HG03342 (cell line): ENCODE measurements at regions not wholly inside any gene's neighbourhood (a gene's known extent, or its start where the extent isn't known, plus 50 kb on each side); places are given as distances from the start of the nearest gene placed in this dataset.

ENCODE experiments used
- ATAC-seq: cut with Tn5 transposase; IDR thresholded peaks from one replicate; pipeline ENCODE4 v1.9.1; 2021; ENCODE audit warnings: mild to moderate bottlenecking, moderate library complexity; ENCODE audit not compliant: unreplicated experiment

- ATAC-seq, result no peak
These were observed 409.4 kb downstream of the MED10 start for GRCh38 chr5:5968981-5969380.

DNA sequence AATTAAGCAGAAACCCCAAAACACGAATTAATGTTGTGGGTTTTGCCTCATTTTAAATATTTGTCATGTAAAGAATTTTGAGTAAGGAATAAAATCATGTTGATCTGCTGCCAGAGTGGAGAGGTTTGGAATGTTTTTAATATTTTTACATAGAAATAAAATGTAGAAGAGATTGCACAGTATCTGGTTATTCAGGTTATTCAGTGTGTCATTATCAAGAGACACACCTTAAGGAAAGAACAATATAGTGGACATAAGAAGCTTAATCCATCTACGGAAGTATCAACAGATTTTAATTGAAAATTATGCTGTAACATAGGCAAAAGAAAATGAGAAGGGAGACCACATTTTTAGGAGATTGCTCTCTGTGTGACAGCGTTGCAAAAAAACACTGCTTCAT is 410.4 kb downstream of the MED10 start:
- no peak for ATAC-seq

- ATAC-seq, result no peak
These were observed 411.0 kb downstream of the MED10 start for GRCh38 chr5:5967373-5967772.

GRCh38 chr5:5965132-5965531 is 413.2 kb downstream of the MED10 start:
- ATAC-seq, result no peak

- ATAC-seq, result no peak
These were observed 414.0 kb downstream of the MED10 start for GRCh38 chr5:5964347-5964746.

DNA sequence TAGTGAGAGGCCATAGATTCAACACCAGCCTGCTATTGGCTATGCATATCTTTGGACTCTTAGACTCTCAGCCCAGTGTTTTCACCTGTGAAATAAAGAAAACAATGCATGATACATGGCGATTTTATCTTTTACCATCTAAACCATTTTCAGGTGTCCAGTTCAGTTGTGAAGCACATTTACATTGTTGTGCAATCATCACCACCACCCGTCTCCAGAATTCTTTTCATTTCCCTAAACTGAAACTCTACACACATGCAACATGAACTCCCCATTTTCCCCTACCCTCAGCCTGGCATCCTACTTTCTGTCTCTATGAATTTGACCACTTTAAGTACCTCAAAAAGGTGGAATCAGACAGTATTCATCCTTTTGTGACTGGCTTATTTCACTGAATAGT is 420.6 kb downstream of the MED10 start:
- no peak for ATAC-seq

DNA sequence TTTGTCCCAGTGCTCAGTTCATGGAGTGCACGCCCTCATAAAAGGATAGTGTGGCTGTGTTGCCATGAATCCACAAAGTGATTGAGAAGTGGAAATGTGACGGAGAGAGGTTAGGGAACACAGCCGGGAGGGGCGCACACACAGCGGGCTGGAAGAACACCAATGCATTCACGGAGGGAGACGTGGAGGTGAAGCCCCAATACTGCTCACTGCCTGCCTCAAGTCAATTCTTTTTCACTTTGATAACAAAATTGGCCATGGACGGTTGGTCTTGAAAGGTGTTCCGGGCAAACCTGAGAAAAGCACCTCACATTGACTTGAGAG is 424.1 kb downstream of the MED10 start:
- no peak for ATAC-seq

GRCh38 chr5:5953584-5954274 is 424.6 kb downstream of the MED10 start:
- no peak for ATAC-seq

GRCh38 chr5:5951953-5952352 is 426.4 kb downstream of the MED10 start:
- no peak for ATAC-seq

DNA sequence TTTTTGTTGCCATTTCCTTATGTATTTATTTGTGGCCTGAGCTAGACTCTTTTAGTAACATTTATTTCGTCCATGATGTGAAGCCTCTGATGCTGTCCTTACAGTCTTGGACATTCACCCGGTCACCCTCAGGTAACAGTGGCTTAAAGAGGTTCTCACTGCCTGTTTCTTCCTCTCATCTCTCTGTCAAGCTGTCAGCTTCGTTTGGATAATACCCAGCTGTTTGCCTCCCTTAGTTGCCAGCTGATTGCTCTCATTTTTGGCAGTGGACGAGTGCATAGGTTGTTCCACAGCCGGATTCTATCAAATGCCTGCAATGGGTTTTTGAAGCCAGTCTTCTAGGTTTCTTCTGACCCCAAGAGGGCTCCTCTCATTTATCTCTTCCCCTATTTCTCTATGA is 427.7 kb downstream of the MED10 start:
- no peak for ATAC-seq

DNA sequence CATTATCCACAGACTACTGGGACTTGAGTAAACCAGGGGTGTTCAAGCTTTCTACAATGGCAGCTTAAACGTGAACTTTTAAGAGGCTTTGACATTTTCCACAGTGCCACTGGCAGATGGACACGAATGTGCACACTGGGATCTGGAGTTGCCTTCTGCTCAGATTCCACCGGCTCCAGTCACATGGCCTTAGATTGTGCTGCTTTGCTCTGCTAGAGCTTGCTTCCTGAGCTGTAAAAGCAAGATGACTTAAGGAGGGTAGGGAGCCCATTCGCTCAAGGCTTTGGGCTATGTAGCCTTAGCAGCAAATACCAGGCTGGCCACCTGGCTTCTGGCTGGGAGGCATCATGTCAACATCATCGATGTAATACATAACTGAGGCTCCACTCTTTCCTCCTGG is 436.9 kb downstream of the MED10 start:
- ATAC-seq, result no peak

- no peak for ATAC-seq
These were observed 438.5 kb downstream of the MED10 start for GRCh38 chr5:5939759-5940370.

DNA sequence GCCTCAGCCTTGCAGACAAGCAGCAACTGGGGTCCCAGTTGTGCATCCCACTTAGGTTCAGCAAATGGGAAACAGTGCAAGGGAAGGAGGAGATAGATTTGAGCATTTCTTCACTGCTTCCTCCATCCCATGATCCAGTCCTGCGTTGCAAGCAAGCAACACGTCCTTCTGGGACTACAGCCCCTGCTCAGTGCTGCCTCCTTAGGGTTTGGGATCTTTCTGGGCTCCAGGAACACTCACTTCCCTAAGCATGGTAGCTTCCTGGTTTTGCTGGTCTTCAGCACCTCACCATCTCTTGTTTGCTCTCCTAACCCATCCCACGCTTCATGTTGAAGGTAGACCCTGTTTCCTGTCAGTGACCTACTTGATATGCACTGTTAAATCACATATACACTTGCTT is 444.7 kb downstream of the MED10 start:
- ATAC-seq, result no peak

DNA sequence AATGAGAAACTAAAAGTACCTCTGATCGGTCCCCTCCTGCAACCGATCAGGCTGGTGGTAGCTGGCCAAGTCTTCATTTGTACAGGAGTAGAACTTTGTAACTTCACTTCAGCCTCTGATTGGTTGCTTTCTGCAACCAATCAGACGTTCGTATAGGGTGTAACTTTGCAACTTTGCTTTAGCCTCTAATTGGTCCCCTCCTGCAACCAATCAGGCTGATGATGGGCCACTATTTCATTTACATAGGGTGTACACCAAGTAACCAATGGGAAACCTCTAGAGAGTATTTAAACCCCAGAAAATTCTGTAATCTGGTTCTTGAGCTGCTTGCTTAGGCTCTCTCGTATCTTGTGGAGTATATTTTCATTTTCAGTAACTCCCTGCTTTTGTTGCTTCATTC is 445.5 kb downstream of the MED10 start:
- no peak for ATAC-seq

DNA sequence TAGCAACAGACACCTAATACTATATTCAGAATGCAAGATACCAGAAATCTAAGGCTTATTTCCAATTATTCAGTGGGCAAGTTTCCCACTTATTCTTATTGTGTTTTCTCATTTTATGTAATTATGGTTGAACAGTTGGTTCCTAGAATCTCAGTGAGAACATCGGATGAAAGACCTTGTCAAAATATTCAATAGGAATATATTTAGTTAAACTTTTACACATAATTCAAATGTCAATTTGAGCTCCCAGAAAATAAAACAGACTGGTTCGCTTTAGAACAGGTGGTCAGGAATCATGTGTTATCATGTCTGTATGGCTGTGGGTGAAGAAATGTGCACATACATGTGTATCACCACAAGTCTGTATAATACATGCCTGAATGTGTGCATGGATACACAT is 447.8 kb downstream of the MED10 start:
- ATAC-seq, result no peak

DNA sequence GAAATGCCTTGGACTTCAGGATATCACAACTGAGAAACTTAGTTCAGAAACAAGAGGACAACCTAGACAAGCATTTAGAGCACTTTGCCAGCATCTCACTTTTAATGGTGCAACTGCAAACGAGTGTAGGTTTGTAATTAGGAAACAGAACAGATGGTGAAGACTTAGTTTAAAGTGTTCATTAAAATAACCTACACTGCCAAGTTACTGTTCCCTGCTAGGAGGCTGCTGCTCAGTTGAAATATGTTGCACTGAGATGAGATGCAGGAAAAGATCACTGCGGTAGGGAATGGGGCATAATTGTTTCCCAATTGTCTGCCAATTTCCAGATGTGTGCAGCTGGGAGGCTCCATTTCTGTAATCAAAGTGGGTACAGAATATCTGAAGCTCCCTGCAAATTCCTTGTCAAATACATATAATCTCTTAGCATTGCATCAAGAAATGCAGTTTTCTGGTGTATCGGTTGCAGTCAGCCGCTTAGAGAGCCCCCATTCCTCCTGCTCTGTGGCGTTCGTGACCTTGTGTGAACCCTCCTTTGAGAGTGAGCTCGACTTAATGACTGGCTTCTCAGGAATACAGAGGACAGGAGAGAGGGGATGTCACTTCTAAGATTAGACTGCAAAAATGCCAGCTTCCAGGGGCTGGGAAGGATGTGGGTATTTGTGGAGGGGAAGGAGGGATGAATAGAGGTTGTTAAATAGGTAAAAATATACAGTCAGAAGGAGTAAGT is 448.9 kb downstream of the MED10 start:
- no peak for ATAC-seq

- no peak for ATAC-seq
These were observed 453.2 kb downstream of the MED10 start for GRCh38 chr5:5925191-5925590.

DNA sequence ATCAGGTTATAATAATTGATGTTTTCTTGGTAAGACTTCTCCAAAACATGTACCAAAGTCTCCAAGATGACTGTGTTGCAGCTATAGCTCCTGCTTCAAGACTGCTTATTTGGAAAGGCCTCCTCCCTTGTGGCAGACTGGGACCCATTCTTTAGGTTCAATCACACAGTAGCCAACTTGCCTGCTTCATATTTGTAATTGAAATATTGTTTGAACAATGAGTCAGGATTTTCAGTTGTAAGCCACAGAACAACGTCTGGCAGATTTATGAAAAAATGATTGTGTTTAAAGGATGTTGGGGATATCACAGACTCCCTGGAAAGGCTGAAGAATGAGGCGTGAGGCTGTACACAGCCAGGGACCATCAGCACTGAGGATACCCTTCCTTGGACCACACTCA is 458.9 kb downstream of the MED10 start:
- no peak for ATAC-seq

DNA sequence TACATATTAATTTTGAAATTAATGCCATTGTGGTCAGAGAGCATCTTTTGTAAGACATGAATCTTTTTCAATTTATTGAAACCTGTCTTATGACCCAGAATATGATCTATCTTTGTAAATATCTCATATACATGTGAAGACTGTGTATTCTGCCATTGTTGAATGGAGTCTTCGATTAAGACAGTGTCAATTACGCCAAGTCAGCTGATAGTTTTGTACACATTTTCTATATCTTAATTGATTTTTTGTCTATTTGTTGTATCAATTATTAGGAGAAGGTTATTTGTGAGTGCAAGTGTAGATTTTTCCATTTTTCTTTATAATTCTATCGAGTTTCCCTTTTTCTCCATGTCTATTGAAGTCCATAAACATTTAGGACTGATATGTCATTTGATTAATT is 471.6 kb downstream of the MED10 start:
- ATAC-seq, result no peak

- ATAC-seq, result no peak
These were observed 473.2 kb downstream of the MED10 start for GRCh38 chr5:5905186-5905585.

- no peak for ATAC-seq
These were observed 474.2 kb downstream of the MED10 start for GRCh38 chr5:5904113-5904512.
